H1 (cell line): ENCODE measurements at regions not wholly inside any gene's neighbourhood (a gene's known extent, or its start where the extent isn't known, plus 50 kb on each side); places are given as distances from the start of the nearest gene placed in this dataset.

Source experiments
- CTCF ChIA-PET: fragments of 300-600 bp; sonication (Branson Sonifier 250); formaldehyde crosslinking; loops from one replicate; lab custom pipeline; 2021; ENCODE audit not compliant: partially characterized antibody; lab: Charles Lee
- POLR2A ChIA-PET: fragments of 300-600 bp; sonication (Branson Sonifier 250); formaldehyde crosslinking; loops from one replicate; lab custom pipeline; 2021; ENCODE audit warnings: inconsistent platforms; ENCODE audit not compliant: partially characterized antibody; lab: Charles Lee
- DNase-seq, 2 experiments: peaks; one replicate each; pipeline versions ENCODE4 v3.0.0 to v3.0.0-alpha.2; 2010 to 2022; ENCODE audit warnings: low spot score in 2 of 2, low read depth in 1 of 2, mixed read lengths in 1 of 2
- FAIRE-seq: peaks from 2 replicates; lab custom pipeline; 2011; peaks lifted over from hg19 to GRCh38; lab: Jason Lieb, UNC
- H2AFZ ChIP-seq: 2 replicates; pipeline ENCODE4 v1.8.1; 2012; ENCODE audit warnings: low read length, inconsistent platforms
- H2AK5ac ChIP-seq: 2 replicates; pipeline ENCODE4 v1.6.1; 2013; ENCODE audit warnings: low read depth, low read length
- H2BK120ac ChIP-seq: replicated peaks from 2 replicates; pipeline ENCODE3; 2013; ENCODE audit warnings: low read depth, low read length, inconsistent platforms
- H2BK12ac ChIP-seq: 2 replicates; pipeline ENCODE4 v1.6.1; 2013; ENCODE audit warnings: low read depth, low read length
- H2BK15ac ChIP-seq: 2 replicates; pipeline ENCODE4 v1.6.1; 2013; ENCODE audit warnings: low read length
- H2BK20ac ChIP-seq: 2 replicates; pipeline ENCODE4 v1.6.1; 2013; ENCODE audit warnings: low read length
- H2BK5ac ChIP-seq: 2 replicates; pipeline ENCODE4 v1.6.1; 2013; ENCODE audit warnings: low read depth, low read length
- H3K14ac ChIP-seq: 2 replicates; pipeline ENCODE4 v1.6.1; 2013; ENCODE audit warnings: inconsistent platforms; ENCODE audit not compliant: insufficient read length
- H3K18ac ChIP-seq: 2 replicates; pipeline ENCODE4 v1.6.1; 2013; ENCODE audit warnings: low read length; ENCODE audit errors: extremely low read depth
- H3K23ac ChIP-seq: 2 replicates; pipeline ENCODE4 v1.6.1; 2013; ENCODE audit warnings: inconsistent platforms; ENCODE audit not compliant: insufficient read length
- H3K23me2 ChIP-seq: 2 replicates; pipeline ENCODE4 v1.6.1; 2013; ENCODE audit warnings: low read depth, low read length
- H3K27ac ChIP-seq: 2 replicates; pipeline ENCODE4 v1.6.1; 2011; ENCODE audit warnings: low read depth, low read length, inconsistent platforms
- H3K27me3 ChIP-seq, 4 experiments: replicated peaks in 1 of 4; 1 replicate in 1 of 4; 2 replicates in 3 of 4; pipeline versions ENCODE4 v1.6.1 to v1.8.1; 2011 to 2013; ENCODE audit warnings: low read length in 3 of 4, mild to moderate bottlenecking in 3 of 4, inconsistent platforms in 2 of 4, mixed read lengths in 2 of 4, moderate library complexity in 1 of 4; ENCODE audit not compliant: control insufficient read depth in 3 of 4, insufficient read depth in 3 of 4; ENCODE audit errors: extremely low read depth in 1 of 4
- H3K36me3 ChIP-seq, 4 experiments: 2 replicates each; pipeline versions ENCODE4 v1.6.1 to v1.8.1; 2011 to 2013; ENCODE audit warnings: mild to moderate bottlenecking in 4 of 4, low read length in 3 of 4, moderate library complexity in 2 of 4, control low read depth in 1 of 4, inconsistent platforms in 1 of 4; ENCODE audit not compliant: insufficient read depth in 4 of 4, control insufficient read depth in 2 of 4
- H3K4ac ChIP-seq: replicated peaks from 2 replicates; pipeline ENCODE3; 2013; ENCODE audit warnings: low read length, low read depth, mixed read lengths, inconsistent platforms; ENCODE audit not compliant: insufficient read length
- H3K4me1 ChIP-seq, 4 experiments: replicated peaks in 1 of 4; 1 replicate in 1 of 4; 2 replicates in 3 of 4; pipeline versions ENCODE4 v1.6.1 to v1.8.1; 2011 to 2013; ENCODE audit warnings: low read length in 3 of 4, inconsistent platforms in 2 of 4, mixed read lengths in 1 of 4; ENCODE audit not compliant: insufficient read depth in 4 of 4, control insufficient read depth in 3 of 4
- H3K4me2 ChIP-seq, 2 experiments: 2 replicates each; pipeline versions ENCODE4 v1.6.1 to v1.8.1; 2011 to 2013; ENCODE audit warnings: low read depth in 2 of 2, low read length in 2 of 2, control low read depth in 1 of 2, inconsistent platforms in 1 of 2, mild to moderate bottlenecking in 1 of 2; ENCODE audit not compliant: insufficient read depth in 1 of 2
- H3K4me3 ChIP-seq, 4 experiments: fragments of 200-600, 300-600 bp in 1 of 4; sonication (generic), shearing (Covaris generic), sonication (Bioruptor Twin) in 1 of 4; 2 replicates each; pipeline versions ENCODE4 v1.5.1 to v1.8.1; 2011 to 2016; ENCODE audit warnings: low read length in 4 of 4, low read depth in 3 of 4, control low read depth in 2 of 4, inconsistent platforms in 2 of 4, mild to moderate bottlenecking in 2 of 4, mixed read lengths in 1 of 4, moderate library complexity in 1 of 4; ENCODE audit not compliant: insufficient read depth in 2 of 4; ENCODE audit errors: extremely low read depth in 1 of 4
- H3K56ac ChIP-seq: replicated peaks from 2 replicates; pipeline ENCODE3; 2013; ENCODE audit warnings: low read depth, mild to moderate bottlenecking, mixed read lengths, low read length, inconsistent platforms; ENCODE audit not compliant: insufficient read length
- H3K79me1 ChIP-seq: 2 replicates; pipeline ENCODE4 v1.6.1; 2013; ENCODE audit warnings: low read depth, low read length, control low read depth
- H3K79me2 ChIP-seq, 2 experiments: 2 replicates each; pipeline versions ENCODE4 v1.6.1 to v1.8.1; 2012 to 2013; ENCODE audit warnings: low read length in 2 of 2, mild to moderate bottlenecking in 2 of 2, inconsistent platforms in 1 of 2; ENCODE audit not compliant: insufficient read depth in 2 of 2, control insufficient read depth in 1 of 2
- H3K9ac ChIP-seq, 4 experiments: replicated peaks in 1 of 4; 1 replicate in 1 of 4; 2 replicates in 3 of 4; pipeline versions ENCODE4 v1.6.1 to v1.8.1; 2011 to 2013; ENCODE audit warnings: low read depth in 3 of 4, low read length in 3 of 4, control low read depth in 2 of 4, mild to moderate bottlenecking in 2 of 4, moderate library complexity in 2 of 4, inconsistent platforms in 1 of 4; ENCODE audit errors: extremely low read depth in 1 of 4
- H3K9me3 ChIP-seq, 2 experiments: 2 replicates each; pipeline versions ENCODE4 v1.6.1 to v1.8.1; 2012 to 2013; ENCODE audit warnings: mild to moderate bottlenecking in 2 of 2, moderate library complexity in 2 of 2, control low read depth in 1 of 2, inconsistent platforms in 1 of 2, low read depth in 1 of 2, low read length in 1 of 2, mixed read lengths in 1 of 2; ENCODE audit not compliant: insufficient read depth in 2 of 2
- H4K20me1 ChIP-seq, 2 experiments: replicated peaks in 1 of 2; 2 replicates each; pipeline versions ENCODE3 to v1.8.1; 2011 to 2013; ENCODE audit warnings: inconsistent platforms in 2 of 2, low read length in 2 of 2, mild to moderate bottlenecking in 1 of 2; ENCODE audit not compliant: insufficient read depth in 2 of 2, control insufficient read depth in 1 of 2
- H4K5ac ChIP-seq: 2 replicates; pipeline ENCODE4 v1.6.1; 2013; ENCODE audit warnings: low read length, low read depth, mixed read lengths, inconsistent platforms; ENCODE audit not compliant: insufficient read length
- H4K8ac ChIP-seq: 2 replicates; pipeline ENCODE4 v1.8.0; 2013; ENCODE audit warnings: mild to moderate bottlenecking, moderate library complexity, low read length, inconsistent platforms; ENCODE audit not compliant: insufficient read depth; ENCODE audit errors: extremely low read depth
- H4K91ac ChIP-seq: replicated peaks from 2 replicates; pipeline ENCODE3; 2013; ENCODE audit warnings: low read length, mixed read lengths, inconsistent platforms; ENCODE audit not compliant: insufficient read length
- ASH2L ChIP-seq: fragments of 200-600, 300-600 bp; sonication (generic); IDR thresholded peaks from one replicate; pipeline ENCODE4 v1.7.1; 2017; ENCODE audit warnings: low read length
- ATF3 ChIP-seq: IDR thresholded peaks from 2 replicates; pipeline ENCODE4 v1.6.1; 2011; ENCODE audit warnings: low read depth, mild to moderate bottlenecking, low read length; ENCODE audit not compliant: insufficient read depth
- BRCA1 ChIP-seq: IDR thresholded peaks from 2 replicates; pipeline ENCODE4 v1.6.1; 2012; ENCODE audit warnings: low read depth, low read length, improper control_type of control experiment
- CHD1 ChIP-seq: IDR thresholded peaks from 2 replicates; pipeline ENCODE4 v1.6.1; 2012; ENCODE audit warnings: low read depth, low read length, improper control_type of control experiment
- FOSL1 ChIP-seq: IDR thresholded peaks from 2 replicates; pipeline ENCODE4 v1.6.1; 2011; ENCODE audit warnings: mild to moderate bottlenecking, low read depth, low read length, moderate library complexity; ENCODE audit not compliant: insufficient read depth
- HDAC6 ChIP-seq: IDR thresholded peaks from one replicate; pipeline ENCODE4 v1.7.1; 2012; ENCODE audit warnings: low read depth, mild to moderate bottlenecking, inconsistent platforms, low read length, moderate library complexity
- KDM4A ChIP-seq: IDR thresholded peaks from one replicate; pipeline ENCODE4 v1.7.1; 2012; ENCODE audit warnings: low read depth, mild to moderate bottlenecking, moderate library complexity, low read length, inconsistent platforms; ENCODE audit not compliant: severe bottlenecking
- KDM5A ChIP-seq: fragments of 200-600 bp; IDR thresholded peaks from 2 replicates; pipeline ENCODE4 v1.7.1; 2012; ENCODE audit warnings: mild to moderate bottlenecking, low read length, inconsistent platforms, mixed read lengths
- MAX ChIP-seq: IDR thresholded peaks from 2 replicates; pipeline ENCODE4 v1.6.1; 2012; ENCODE audit warnings: inconsistent platforms
- NRF1 ChIP-seq: IDR thresholded peaks from 2 replicates; pipeline ENCODE4 v1.6.1; 2011; ENCODE audit warnings: mild to moderate bottlenecking, low read depth, low read length, improper control_type of control experiment
- RAD21 ChIP-seq, 2 experiments: IDR thresholded peaks in 1 of 2; conservative IDR thresholded peaks in 1 of 2; 2 replicates each; pipeline ENCODE4 v1.6.1; 2011; ENCODE audit warnings: low read depth in 2 of 2, low read length in 2 of 2, improper control_type of control experiment in 1 of 2, inconsistent platforms in 1 of 2, mild to moderate bottlenecking in 1 of 2, moderate library complexity in 1 of 2
- SP1 ChIP-seq: IDR thresholded peaks from 2 replicates; pipeline ENCODE4 v1.6.1; 2011; ENCODE audit warnings: low read depth, low read length
- SP2 ChIP-seq: IDR thresholded peaks from 2 replicates; pipeline ENCODE4 v1.6.1; 2012; ENCODE audit warnings: mild to moderate bottlenecking, low read length, inconsistent platforms
- TBP ChIP-seq: IDR thresholded peaks from 2 replicates; pipeline ENCODE4 v1.6.1; 2011; ENCODE audit warnings: low read depth, low read length, improper control_type of control experiment
- WGBS, 2 experiments: shearing (Covaris generic) in 1 of 2; methylation state at CpG; one replicate each; pipeline versions ENCODE4 v1.1.6 to v1.1.7; 2013 to 2015; ENCODE audit warnings: low lambda C conversion rate in 2 of 2, mixed read lengths in 2 of 2, inconsistent platforms in 1 of 2, low coverage in 1 of 2, missing lambda C conversion rate in 1 of 2; ENCODE audit not compliant: insufficient replicate concordance in 2 of 2, insufficient coverage in 1 of 2, insufficient read length in 1 of 2; ENCODE audit errors: extremely low coverage in 1 of 2, missing lambda C conversion rate in 1 of 2; 5-methylcytosine and 5-hydroxymethylcytosine counted together

GRCh38 chr18:8460748-8461147 is 148.5 kb upstream of the RAB12 start:
- no peak overlapping the region for H3K23ac ChIP-seq
- no peaks in the 10 kb centered on the region for H3K27me3 ChIP-seq
- DNase-seq: no peak
- CTCF ChIA-PET: interaction anchor here (0.6 to 1.4 kb wide), 4 partner anchors 9 to 896 kb away, joined by 4 to 7 read pairs (median 4); no protein-coding TSS in a partner anchor
- H3K23me2 ChIP-seq: no peaks in the 10 kb centered on the region
- H4K91ac ChIP-seq: no peak overlapping the region
- FAIRE-seq: no peak
- no peak overlapping the region for H2AK5ac ChIP-seq
- POLR2A ChIA-PET: no interaction called here
- H4K5ac ChIP-seq: no peak overlapping the region
- H2BK20ac ChIP-seq: no peak overlapping the region
- no peak overlapping the region for H3K4me3 ChIP-seq
- H3K18ac ChIP-seq: no peak overlapping the region
- H3K56ac ChIP-seq: no peak overlapping the region
- no peak overlapping the region for H2BK120ac ChIP-seq
- no peak overlapping the region for H3K9ac ChIP-seq
- no peak overlapping the region for H3K27ac ChIP-seq
- H3K4ac ChIP-seq: no peak overlapping the region
- H3K4me1 ChIP-seq: no peaks in the 10 kb centered on the region; a peak in 1 of 7 replicates
- 89% methylated on average over 5 of the region's 5 CpGs; no CpG with 5 or more reads in 1 of the 2 experiments for whole genome bisulfite sequencing, 2 experiments
- H3K36me3 ChIP-seq: no peaks in the 10 kb centered on the region
- H3K79me1 ChIP-seq: no peaks in the 10 kb centered on the region
- no peak overlapping the region for H3K4me2 ChIP-seq
- no peak overlapping the region for H4K8ac ChIP-seq
- no peak overlapping the region for H2BK5ac ChIP-seq
- no peak overlapping the region for H2AFZ ChIP-seq
- no peak overlapping the region for H2BK12ac ChIP-seq
- H4K20me1 ChIP-seq: no peaks in the 10 kb centered on the region
- H3K14ac ChIP-seq: no peak overlapping the region
- no peak overlapping the region for H2BK15ac ChIP-seq
- peaks cover 11 to 12% of the 10 kb centered on the region in 2 experiments; a peak in 3 of 4 replicates for H3K9me3 ChIP-seq
- no peaks in the 10 kb centered on the region for H3K79me2 ChIP-seq
- TF ChIP-seq TBP (no peak), SP1 (no peak), ASH2L (no peak), BRCA1 (no peak), ATF3 (no peak), SP2 (no peak), KDM5A (no peak), CHD1 (no peak), NRF1 (no peak), HDAC6 (no peak), FOSL1 (no peak), KDM4A (no peak), MAX (no peak), RAD21 (IDR thresholded peaks at IDR 0.05 in 1 of 2, conservative IDR thresholded peaks at IDR 0.05 in 1 of 2; ENCODE audit: low read depth in 2 of 2, low read length in 2 of 2) (no peak)
